Neutrophil (primary cell): ENCODE measurements at regions not wholly inside any gene's neighbourhood (a gene's known extent, or its start where the extent isn't known, plus 50 kb on each side); places are given as distances from the start of the nearest gene placed in this dataset.

Experiments used
- H3K27ac ChIP-seq: fragments of 200-600 bp; sonication (generic); 2 replicates; pipeline ENCODE4 v1.5.1; 2016; ENCODE audit warnings: mild to moderate bottlenecking, moderate library complexity
- H3K27me3 ChIP-seq: fragments of 200-600 bp; sonication (generic); 2 replicates; pipeline ENCODE4 v1.6.0; 2016; ENCODE audit warnings: mild to moderate bottlenecking
- H3K36me3 ChIP-seq: fragments of 200-600 bp; sonication (generic); 2 replicates; pipeline ENCODE4 v1.5.1; 2017
- H3K4me1 ChIP-seq, 2 experiments: fragments of 200-600 bp in 1 of 2; sonication (generic) in 1 of 2; 1 replicate in 1 of 2; 2 replicates in 1 of 2; pipeline versions ENCODE4 v1.5.1 to v1.6.1; 2013 to 2016; ENCODE audit warnings: low read depth in 1 of 2, low read length in 1 of 2, mild to moderate bottlenecking in 1 of 2, moderate library complexity in 1 of 2; ENCODE audit not compliant: control insufficient read depth in 1 of 2, insufficient read depth in 1 of 2
- H3K4me3 ChIP-seq, 2 experiments: fragments of 200-600 bp in 1 of 2; sonication (generic) in 1 of 2; 1 replicate in 1 of 2; 2 replicates in 1 of 2; pipeline ENCODE4 v1.5.1; 2013 to 2016; ENCODE audit warnings: low read depth in 1 of 2, low read length in 1 of 2, mild to moderate bottlenecking in 1 of 2, moderate library complexity in 1 of 2
- H3K9me3 ChIP-seq: fragments of 200-600 bp; sonication (generic); 2 replicates; pipeline ENCODE4 v1.5.1; 2016
- CTCF ChIP-seq: fragments of 200-600 bp; sonication (generic); IDR thresholded peaks from 2 replicates; pipeline ENCODE4 v1.5.1; 2016; ENCODE audit warnings: antibody characterized with exemption

- no peak for TF ChIP-seq CTCF
- no peaks in the 10 kb centered on the region for H3K9me3 ChIP-seq
- no peaks in the 10 kb centered on the region for H3K27me3 ChIP-seq
- H3K36me3 ChIP-seq = no peaks in the 10 kb centered on the region
- no peak overlapping the region for H3K27ac ChIP-seq
- H3K4me3 ChIP-seq = no peak overlapping the region
- H3K4me1 ChIP-seq = no peaks in the 10 kb centered on the region
Observed at GRCh38 chr7:13152755-13153154, 465.3 kb downstream of the ARL4A start.

GRCh38 chr7:13153266-13153665 is 465.8 kb downstream of the ARL4A start:
- H3K4me1 ChIP-seq = no peaks in the 10 kb centered on the region
- no peaks in the 10 kb centered on the region for H3K27me3 ChIP-seq
- no peak for TF ChIP-seq CTCF
- H3K27ac ChIP-seq = no peak overlapping the region
- H3K4me3 ChIP-seq = no peak overlapping the region
- H3K9me3 ChIP-seq = no peaks in the 10 kb centered on the region
- no peaks in the 10 kb centered on the region for H3K36me3 ChIP-seq

DNA sequence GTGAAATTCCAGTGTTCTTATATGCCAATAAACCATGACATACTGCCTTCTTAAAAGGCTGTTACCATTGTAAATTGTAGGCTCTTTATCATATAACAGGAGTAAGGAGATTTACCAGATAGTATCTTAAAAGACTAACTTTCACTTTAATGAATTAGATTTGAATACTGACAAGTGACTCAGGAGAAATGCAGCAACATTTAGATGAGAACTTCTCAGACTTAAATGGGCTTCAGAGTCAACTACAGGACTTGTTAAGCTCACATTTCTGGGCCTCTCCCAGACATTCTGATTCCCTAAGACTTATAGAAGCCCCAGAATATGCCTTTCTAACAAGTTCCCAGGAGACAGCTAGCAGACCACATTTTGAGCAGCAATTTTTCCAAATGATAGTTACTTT is 466.3 kb downstream of the ARL4A start:
- Histone ChIP-seq H3K27ac (no peak overlapping the region), H3K4me3 (no peak overlapping the region), H3K27me3 (no peaks in the 10 kb centered on the region), H3K36me3 (no peaks in the 10 kb centered on the region), H3K4me1 (no peaks in the 10 kb centered on the region), H3K9me3 (no peaks in the 10 kb centered on the region)
- no peak for TF ChIP-seq CTCF

GRCh38 chr7:13155188-13155587 is 467.8 kb downstream of the ARL4A start:
- H3K27ac ChIP-seq = no peak overlapping the region
- TF ChIP-seq CTCF = no peak
- H3K27me3 ChIP-seq = no peaks in the 10 kb centered on the region
- no peak overlapping the region for H3K4me3 ChIP-seq
- H3K9me3 ChIP-seq = no peaks in the 10 kb centered on the region
- H3K4me1 ChIP-seq = no peaks in the 10 kb centered on the region
- H3K36me3 ChIP-seq = no peaks in the 10 kb centered on the region

DNA sequence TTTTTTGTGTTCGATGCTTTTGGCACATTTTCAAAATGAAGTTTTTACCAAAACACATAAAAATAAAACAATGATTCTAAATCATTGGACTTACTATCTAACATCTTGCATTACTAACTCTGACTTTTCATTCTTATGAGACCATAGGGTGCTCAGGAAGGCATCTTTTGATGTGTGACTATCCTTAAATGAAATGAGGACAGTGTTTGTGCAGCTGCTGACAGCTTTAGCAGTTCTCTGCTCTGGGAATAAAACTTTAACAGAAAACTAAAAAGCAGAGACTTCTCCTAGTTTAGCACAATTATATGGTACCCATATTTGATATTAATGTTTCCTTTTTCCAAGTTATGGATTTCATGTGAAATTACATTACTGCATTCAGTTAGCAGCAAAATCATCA is 471.6 kb downstream of the ARL4A start:
- Histone ChIP-seq H3K27ac (no peak overlapping the region), H3K27me3 (no peaks in the 10 kb centered on the region), H3K36me3 (no peaks in the 10 kb centered on the region), H3K4me3 (no peak overlapping the region), H3K4me1 (no peaks in the 10 kb centered on the region), H3K9me3 (no peaks in the 10 kb centered on the region)
- no peak for TF ChIP-seq CTCF
